ENCODE measurements at regions not wholly inside any gene's neighbourhood (a gene's known extent, or its start where the extent isn't known, plus 50 kb on each side); places are given as distances from the start of the nearest gene placed in this dataset.

- DNase-seq (ENCODE audit: low read depth) (no peak), FAIRE-seq (no peak)
- TF ChIP-seq, protein P1, sequence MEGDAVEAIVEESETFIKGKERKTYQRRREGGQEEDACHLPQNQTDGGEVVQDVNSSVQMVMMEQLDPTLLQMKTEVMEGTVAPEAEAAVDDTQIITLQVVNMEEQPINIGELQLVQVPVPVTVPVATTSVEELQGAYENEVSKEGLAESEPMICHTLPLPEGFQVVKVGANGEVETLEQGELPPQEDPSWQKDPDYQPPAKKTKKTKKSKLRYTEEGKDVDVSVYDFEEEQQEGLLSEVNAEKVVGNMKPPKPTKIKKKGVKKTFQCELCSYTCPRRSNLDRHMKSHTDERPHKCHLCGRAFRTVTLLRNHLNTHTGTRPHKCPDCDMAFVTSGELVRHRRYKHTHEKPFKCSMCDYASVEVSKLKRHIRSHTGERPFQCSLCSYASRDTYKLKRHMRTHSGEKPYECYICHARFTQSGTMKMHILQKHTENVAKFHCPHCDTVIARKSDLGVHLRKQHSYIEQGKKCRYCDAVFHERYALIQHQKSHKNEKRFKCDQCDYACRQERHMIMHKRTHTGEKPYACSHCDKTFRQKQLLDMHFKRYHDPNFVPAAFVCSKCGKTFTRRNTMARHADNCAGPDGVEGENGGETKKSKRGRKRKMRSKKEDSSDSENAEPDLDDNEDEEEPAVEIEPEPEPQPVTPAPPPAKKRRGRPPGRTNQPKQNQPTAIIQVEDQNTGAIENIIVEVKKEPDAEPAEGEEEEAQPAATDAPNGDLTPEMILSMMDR (IDR thresholded peaks at IDR 0.05; ENCODE audit: insufficient read depth, low read length, severe bottlenecking) = no peak
- no peaks in the 10 kb centered on the region for H3K27me3 ChIP-seq (ENCODE audit: control insufficient read depth, insufficient read depth, low read length)
- no peaks in the 10 kb centered on the region for H3K36me3 ChIP-seq (ENCODE audit: control insufficient read depth, insufficient read depth, low read length)
- no peak overlapping the region for H3K4me3 ChIP-seq (ENCODE audit: low read depth, low read length)
Measured at GRCh38 chr7:106553446-106553836, 107.5 kb downstream of the CCDC71L start.

DNA sequence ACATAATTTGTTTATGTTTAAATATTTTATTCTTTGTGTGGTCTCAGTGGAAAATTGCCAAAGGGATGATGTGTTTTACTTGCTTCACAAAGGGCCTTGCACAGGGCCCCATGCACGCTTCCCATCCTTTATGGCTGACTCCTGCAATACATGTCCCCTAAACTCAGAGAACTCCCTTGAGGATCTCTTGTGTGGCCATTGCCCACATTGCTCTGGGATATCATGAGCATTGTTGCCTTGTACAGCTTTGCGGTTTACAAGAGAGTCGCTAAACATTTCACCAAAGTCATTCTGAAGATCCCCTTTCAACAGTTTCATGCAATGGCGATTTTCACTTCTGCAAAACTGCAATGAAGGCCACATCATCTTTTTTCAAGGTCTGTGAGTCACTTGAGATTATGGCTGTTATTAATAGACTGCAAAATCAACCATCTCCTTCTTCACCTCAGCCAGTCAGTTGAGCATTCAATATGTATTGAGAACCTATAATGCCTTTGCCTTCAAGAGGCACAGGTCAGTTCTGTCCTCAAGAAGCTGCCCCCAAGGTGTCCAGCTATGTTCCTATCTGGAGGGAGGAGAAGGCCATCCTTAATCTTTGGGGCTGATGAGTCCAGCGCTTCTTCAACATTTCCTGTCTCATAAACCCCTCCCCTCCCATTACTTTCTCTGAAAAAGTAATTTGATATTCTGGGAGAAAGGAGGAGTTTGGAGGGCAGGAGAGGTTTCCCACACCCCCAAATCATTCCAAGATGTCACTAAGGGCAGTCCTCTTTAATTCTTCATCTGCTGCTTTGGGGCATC, 108.1 kb downstream of the CCDC71L start:
- H3K36me3 ChIP-seq (ENCODE audit: control insufficient read depth, insufficient read depth, low read length) = no peaks in the 10 kb centered on the region
- H3K27me3 ChIP-seq (ENCODE audit: control insufficient read depth, insufficient read depth, low read length) = no peaks in the 10 kb centered on the region
- TF ChIP-seq, protein P1 (IDR thresholded peaks at IDR 0.05; ENCODE audit: insufficient read depth, low read length, severe bottlenecking) = no peak
- FAIRE-seq = no peak
- DNase-seq (ENCODE audit: low read depth) = no peak
- no peak overlapping the region for H3K4me3 ChIP-seq (ENCODE audit: low read depth, low read length)

- Histone ChIP-seq H3K36me3 (ENCODE audit: control insufficient read depth, insufficient read depth, low read length) (no peaks in the 10 kb centered on the region), H3K4me3 (ENCODE audit: low read depth, low read length) (no peak overlapping the region), H3K27me3 (ENCODE audit: control insufficient read depth, insufficient read depth, low read length) (no peaks in the 10 kb centered on the region)
- no peak for FAIRE-seq
- TF ChIP-seq, protein P1 (IDR thresholded peaks at IDR 0.05; ENCODE audit: insufficient read depth, low read length, severe bottlenecking) = no peak
- DNase-seq (ENCODE audit: low read depth) = no peak
Measured at GRCh38 chr7:106551936-106552335, 109.0 kb downstream of the CCDC71L start.

DNA sequence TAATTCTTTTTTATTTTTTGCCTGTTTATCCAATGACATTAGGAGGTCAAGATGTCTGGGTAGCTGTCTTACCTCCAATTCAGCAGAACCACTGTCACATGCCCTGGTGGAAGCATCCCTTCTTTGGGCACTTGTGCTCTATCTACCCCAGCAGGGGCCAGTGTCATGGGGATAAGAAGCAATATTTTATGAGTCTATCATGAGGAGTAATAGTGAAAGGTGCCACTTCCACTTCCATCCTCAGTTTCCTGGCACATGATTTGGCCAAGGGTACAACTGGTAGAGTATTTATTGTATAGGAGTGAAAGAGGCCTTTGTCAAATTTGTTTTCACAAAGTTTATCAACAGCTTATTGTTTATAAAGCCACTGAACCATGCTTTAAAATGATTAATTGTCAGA, 112.5 kb downstream of the CCDC71L start:
- TF ChIP-seq, protein P1 (IDR thresholded peaks at IDR 0.05; ENCODE audit: insufficient read depth, low read length, severe bottlenecking) = no peak
- FAIRE-seq = no peak
- Histone ChIP-seq H3K4me3 (ENCODE audit: low read depth, low read length) (no peak overlapping the region), H3K27me3 (ENCODE audit: control insufficient read depth, insufficient read depth, low read length) (no peaks in the 10 kb centered on the region), H3K36me3 (ENCODE audit: control insufficient read depth, insufficient read depth, low read length) (no peaks in the 10 kb centered on the region)
- DNase-seq (ENCODE audit: low read depth) = no peak

- FAIRE-seq (no peak), DNase-seq (ENCODE audit: low read depth) (no peak)
- no peaks in the 10 kb centered on the region for H3K27me3 ChIP-seq (ENCODE audit: control insufficient read depth, insufficient read depth, low read length)
- TF ChIP-seq, protein P1 (IDR thresholded peaks at IDR 0.05; ENCODE audit: insufficient read depth, low read length, severe bottlenecking) = no peak
- H3K36me3 ChIP-seq (ENCODE audit: control insufficient read depth, insufficient read depth, low read length) = no peaks in the 10 kb centered on the region
- H3K4me3 ChIP-seq (ENCODE audit: low read depth, low read length) = no peak overlapping the region
Measured at GRCh38 chr7:106545275-106545674, 115.7 kb downstream of the CCDC71L start.
